ENCODE measurements at regions not wholly inside any gene's neighbourhood (a gene's known extent, or its start where the extent isn't known, plus 50 kb on each side); places are given as distances from the start of the nearest gene placed in this dataset.

GRCh38 chr5:29037716-29038115 is 1999.3 kb upstream of the CDH9 start:
- Mint-ChIP-seq H3K27me3 (no peaks in the 10 kb centered on the region), H3K27ac (no peak overlapping the region), H3K4me1 (no peaks in the 10 kb centered on the region), H3K9me3 (peaks cover 0 to 16% (median 8%) of the 10 kb centered on the region in 8 donors), H3K36me3 (peaks cover 0 to 4% of the 10 kb centered on the region in 2 donors), H3K4me3 (no peak overlapping the region)
- Histone ChIP-seq H3K4me3 (ENCODE audit: low read length in 2 of 2) (no peak overlapping the region), H3K36me3 (ENCODE audit: insufficient read depth, low read length) (no peaks in the 10 kb centered on the region), H3K4me1 (ENCODE audit: insufficient read depth, low read length) (no peaks in the 10 kb centered on the region), H3K9me3 (ENCODE audit: control insufficient read depth in 1 of 2, low read length in 2 of 2) (no peaks in the 10 kb centered on the region), H3K27me3 (ENCODE audit: insufficient read depth, low read length) (no peaks in the 10 kb centered on the region), H3K27ac (ENCODE audit: low read depth, low read length) (no peak overlapping the region)
- intact Hi-C loops (cut with micrococcal nuclease) = no loop called here
- CTCF ChIA-PET (ENCODE audit: partially characterized antibody) = no interaction called here
- POLR2A ChIA-PET (ENCODE audit: partially characterized antibody) = no interaction called here
- DNase-seq = no peak

DNA sequence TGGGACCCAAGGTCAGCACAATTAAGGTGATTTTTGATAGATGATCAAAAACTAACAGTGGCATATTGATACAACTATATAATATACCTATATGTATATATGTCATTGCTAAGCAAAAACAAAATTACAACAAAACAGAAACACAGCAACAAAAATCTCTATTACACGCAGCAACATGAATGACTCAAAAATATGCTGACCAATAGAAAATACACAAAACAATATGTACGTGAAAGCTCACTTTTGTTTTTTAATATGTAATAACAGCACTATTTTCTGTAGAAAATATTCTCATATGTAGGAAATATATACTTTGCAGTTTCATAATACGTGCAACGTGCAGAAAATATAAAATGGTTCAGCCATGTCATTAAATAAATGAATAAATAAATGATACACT is 1985.7 kb upstream of the CDH9 start:
- H3K36me3 ChIP-seq (ENCODE audit: insufficient read depth, low read length) = no peaks in the 10 kb centered on the region
- H3K27me3 Mint-ChIP-seq = no peaks in the 10 kb centered on the region
- ChIA-PET CTCF (ENCODE audit: partially characterized antibody) (no interaction called here), POLR2A (ENCODE audit: partially characterized antibody) (no interaction called here)
- no peak overlapping the region for H3K4me3 Mint-ChIP-seq
- H3K27me3 ChIP-seq (ENCODE audit: insufficient read depth, low read length) = no peaks in the 10 kb centered on the region
- no peak overlapping the region for H3K27ac Mint-ChIP-seq
- H3K36me3 Mint-ChIP-seq = no peaks in the 10 kb centered on the region
- intact Hi-C loops (cut with micrococcal nuclease) = no loop called here
- H3K9me3 ChIP-seq (ENCODE audit: control insufficient read depth in 1 of 2, low read length in 2 of 2) = no peaks in the 10 kb centered on the region
- H3K9me3 Mint-ChIP-seq = peaks cover 0 to 17% (median 7%) of the 10 kb centered on the region in 8 donors
- DNase-seq = no peak
- H3K4me1 Mint-ChIP-seq = no peaks in the 10 kb centered on the region
- no peak overlapping the region for H3K4me3 ChIP-seq (ENCODE audit: low read length in 2 of 2)
- H3K27ac ChIP-seq (ENCODE audit: low read depth, low read length) = no peak overlapping the region
- no peaks in the 10 kb centered on the region for H3K4me1 ChIP-seq (ENCODE audit: insufficient read depth, low read length)

DNA sequence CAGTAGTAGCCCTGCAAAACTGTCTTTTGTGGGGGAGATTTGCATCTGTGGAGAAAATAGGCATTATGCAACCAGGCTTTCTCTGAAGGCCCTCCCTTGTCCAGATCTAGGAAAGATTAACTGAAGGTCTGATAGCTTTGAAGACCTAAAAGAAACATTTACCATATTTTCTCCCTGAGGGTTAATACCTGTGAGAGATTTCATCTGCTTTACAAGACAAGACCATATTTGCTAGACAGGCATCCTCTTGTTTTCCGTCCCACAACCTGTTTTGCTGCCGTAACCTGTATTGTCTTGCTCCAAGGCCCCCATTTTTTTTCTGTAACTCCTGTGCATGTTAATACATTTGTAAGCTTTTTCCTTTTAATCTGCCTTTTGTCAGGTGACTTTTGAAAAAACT is 1985.2 kb upstream of the CDH9 start:
- CTCF ChIA-PET (ENCODE audit: partially characterized antibody) = no interaction called here
- POLR2A ChIA-PET (ENCODE audit: partially characterized antibody) = no interaction called here
- Histone ChIP-seq H3K4me1 (ENCODE audit: insufficient read depth, low read length) (no peaks in the 10 kb centered on the region), H3K9me3 (ENCODE audit: control insufficient read depth in 1 of 2, low read length in 2 of 2) (no peaks in the 10 kb centered on the region), H3K27me3 (ENCODE audit: insufficient read depth, low read length) (no peaks in the 10 kb centered on the region), H3K27ac (ENCODE audit: low read depth, low read length) (no peak overlapping the region), H3K36me3 (ENCODE audit: insufficient read depth, low read length) (no peaks in the 10 kb centered on the region), H3K4me3 (ENCODE audit: low read length in 2 of 2) (no peak overlapping the region)
- DNase-seq = no peak
- intact Hi-C loops (cut with micrococcal nuclease) = no loop called here
- Mint-ChIP-seq H3K27ac (no peak overlapping the region), H3K4me3 (no peak overlapping the region), H3K27me3 (no peaks in the 10 kb centered on the region), H3K36me3 (no peaks in the 10 kb centered on the region), H3K9me3 (peaks cover 0 to 17% (median 7%) of the 10 kb centered on the region in 8 donors), H3K4me1 (no peaks in the 10 kb centered on the region)

GRCh38 chr5:29017501-29017900 is 1979.1 kb upstream of the CDH9 start:
- ChIA-PET POLR2A (ENCODE audit: partially characterized antibody) (no interaction called here), CTCF (ENCODE audit: partially characterized antibody) (no interaction called here)
- H3K36me3 ChIP-seq (ENCODE audit: insufficient read depth, low read length) = no peaks in the 10 kb centered on the region
- intact Hi-C loops (cut with micrococcal nuclease) = no loop called here
- no peak for DNase-seq
- no peaks in the 10 kb centered on the region for H3K4me1 ChIP-seq (ENCODE audit: insufficient read depth, low read length)
- H3K27me3 ChIP-seq (ENCODE audit: insufficient read depth, low read length) = no peaks in the 10 kb centered on the region
- H3K36me3 Mint-ChIP-seq = no peaks in the 10 kb centered on the region
- H3K27ac Mint-ChIP-seq = no peak overlapping the region
- peaks cover 0 to 16% (median 2%) of the 10 kb centered on the region in 8 donors for H3K9me3 Mint-ChIP-seq
- H3K27ac ChIP-seq (ENCODE audit: low read depth, low read length) = no peak overlapping the region
- H3K27me3 Mint-ChIP-seq = no peaks in the 10 kb centered on the region
- no peak overlapping the region for H3K4me3 ChIP-seq (ENCODE audit: low read length in 2 of 2)
- no peaks in the 10 kb centered on the region for H3K4me1 Mint-ChIP-seq
- H3K4me3 Mint-ChIP-seq = no peak overlapping the region
- H3K9me3 ChIP-seq (ENCODE audit: control insufficient read depth in 1 of 2, low read length in 2 of 2) = no peaks in the 10 kb centered on the region

DNA sequence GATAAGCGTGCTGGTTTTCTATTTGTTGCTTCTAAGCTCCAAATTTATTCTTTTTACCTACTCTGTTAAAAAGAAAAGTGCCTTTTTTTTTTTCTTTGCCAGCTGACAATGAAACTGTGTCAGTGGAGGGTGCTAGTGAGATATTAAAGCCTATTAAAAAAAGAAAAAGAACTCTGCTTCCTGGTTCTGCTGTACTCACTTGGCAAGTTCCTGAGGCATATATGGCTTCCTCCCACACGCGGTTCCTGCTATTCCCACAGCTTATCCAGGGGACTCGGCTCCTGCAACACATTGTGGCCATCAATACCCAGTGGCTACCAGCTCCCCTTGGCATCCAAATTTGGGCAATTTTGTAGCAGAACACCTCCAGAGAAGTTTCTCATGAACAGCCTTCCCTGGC is 1977.7 kb upstream of the CDH9 start:
- Mint-ChIP-seq H3K27me3 (no peaks in the 10 kb centered on the region), H3K4me3 (no peak overlapping the region), H3K4me1 (no peaks in the 10 kb centered on the region), H3K27ac (no peak overlapping the region), H3K9me3 (peaks cover 0 to 16% (median 2%) of the 10 kb centered on the region in 8 donors), H3K36me3 (no peaks in the 10 kb centered on the region)
- no peak for DNase-seq
- ChIA-PET POLR2A (ENCODE audit: partially characterized antibody) (no interaction called here), CTCF (ENCODE audit: partially characterized antibody) (no interaction called here)
- Histone ChIP-seq H3K4me3 (ENCODE audit: low read length in 2 of 2) (no peak overlapping the region), H3K27ac (ENCODE audit: low read depth, low read length) (no peak overlapping the region), H3K27me3 (ENCODE audit: insufficient read depth, low read length) (no peaks in the 10 kb centered on the region), H3K36me3 (ENCODE audit: insufficient read depth, low read length) (no peaks in the 10 kb centered on the region), H3K9me3 (ENCODE audit: control insufficient read depth in 1 of 2, low read length in 2 of 2) (no peaks in the 10 kb centered on the region), H3K4me1 (ENCODE audit: insufficient read depth, low read length) (no peaks in the 10 kb centered on the region)
- intact Hi-C loops (cut with micrococcal nuclease) = no loop called here

DNA sequence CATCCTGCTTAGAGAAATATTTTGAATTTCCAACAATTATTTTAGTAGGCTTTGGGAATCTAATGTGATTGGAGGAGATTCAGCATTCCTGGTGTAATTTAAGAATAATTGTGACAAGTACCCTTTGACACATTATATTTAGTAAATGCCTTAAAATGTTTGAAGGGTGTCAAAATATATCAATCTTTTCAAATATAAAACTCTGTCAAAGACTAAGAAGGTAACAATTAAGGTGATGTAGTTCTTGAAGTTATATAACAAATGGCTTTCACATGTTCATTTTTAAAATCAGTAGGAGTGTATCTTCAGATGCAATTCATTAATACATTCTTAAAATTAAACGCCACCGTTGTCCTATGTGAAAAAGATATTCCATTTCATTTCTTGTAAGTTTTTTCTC is 1977.1 kb upstream of the CDH9 start:
- no peak overlapping the region for H3K27ac Mint-ChIP-seq
- ChIA-PET POLR2A (ENCODE audit: partially characterized antibody) (no interaction called here), CTCF (ENCODE audit: partially characterized antibody) (no interaction called here)
- intact Hi-C loops (cut with micrococcal nuclease) = no loop called here
- H3K4me3 Mint-ChIP-seq = no peak overlapping the region
- Histone ChIP-seq H3K27me3 (ENCODE audit: insufficient read depth, low read length) (no peaks in the 10 kb centered on the region), H3K9me3 (ENCODE audit: control insufficient read depth in 1 of 2, low read length in 2 of 2) (no peaks in the 10 kb centered on the region), H3K4me1 (ENCODE audit: insufficient read depth, low read length) (no peaks in the 10 kb centered on the region), H3K4me3 (ENCODE audit: low read length in 2 of 2) (no peak overlapping the region), H3K36me3 (ENCODE audit: insufficient read depth, low read length) (no peaks in the 10 kb centered on the region), H3K27ac (ENCODE audit: low read depth, low read length) (no peak overlapping the region)
- H3K4me1 Mint-ChIP-seq = no peaks in the 10 kb centered on the region
- no peak for DNase-seq
- H3K27me3 Mint-ChIP-seq = no peaks in the 10 kb centered on the region
- H3K36me3 Mint-ChIP-seq = no peaks in the 10 kb centered on the region
- H3K9me3 Mint-ChIP-seq = peaks cover 0 to 12% (median 1%) of the 10 kb centered on the region in 8 donors

DNA sequence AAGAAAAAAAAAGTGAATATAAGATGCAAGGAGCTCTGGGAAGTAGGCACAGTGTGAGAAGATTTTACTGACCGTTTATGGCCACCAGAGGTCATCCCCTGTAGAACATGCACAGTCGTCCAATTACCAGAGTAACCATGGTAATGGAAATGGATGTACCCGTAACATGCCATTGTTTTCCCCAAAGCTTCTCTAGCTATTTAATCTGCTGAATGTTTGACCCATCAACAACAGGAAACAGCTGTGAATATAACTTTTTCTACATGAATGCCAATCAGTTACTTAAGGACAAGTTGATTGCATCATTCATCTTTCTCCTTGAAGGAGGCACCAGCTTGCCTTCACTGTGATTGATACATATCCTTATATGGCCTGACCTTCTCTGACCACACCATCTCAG is 1967.0 kb upstream of the CDH9 start:
- Histone ChIP-seq H3K9me3 (ENCODE audit: control insufficient read depth in 1 of 2, low read length in 2 of 2) (no peaks in the 10 kb centered on the region), H3K4me3 (ENCODE audit: low read length in 2 of 2) (no peak overlapping the region), H3K4me1 (ENCODE audit: insufficient read depth, low read length) (no peaks in the 10 kb centered on the region), H3K36me3 (ENCODE audit: insufficient read depth, low read length) (no peaks in the 10 kb centered on the region), H3K27ac (ENCODE audit: low read depth, low read length) (no peak overlapping the region), H3K27me3 (ENCODE audit: insufficient read depth, low read length) (no peaks in the 10 kb centered on the region)
- H3K4me1 Mint-ChIP-seq = no peaks in the 10 kb centered on the region
- H3K27me3 Mint-ChIP-seq = no peaks in the 10 kb centered on the region
- no peak overlapping the region for H3K4me3 Mint-ChIP-seq
- H3K9me3 Mint-ChIP-seq = peaks cover 5 to 11% (median 8%) of the 10 kb centered on the region in 8 donors
- POLR2A ChIA-PET (ENCODE audit: partially characterized antibody) = no interaction called here
- H3K27ac Mint-ChIP-seq = no peak overlapping the region
- no peak for DNase-seq
- CTCF ChIA-PET (ENCODE audit: partially characterized antibody) = no interaction called here
- intact Hi-C loops (cut with micrococcal nuclease) = no loop called here
- no peaks in the 10 kb centered on the region for H3K36me3 Mint-ChIP-seq

- H3K9me3 ChIP-seq (ENCODE audit: control insufficient read depth in 1 of 2, low read length in 2 of 2) = no peaks in the 10 kb centered on the region
- no peak overlapping the region for H3K4me3 ChIP-seq (ENCODE audit: low read length in 2 of 2)
- H3K27ac ChIP-seq (ENCODE audit: low read depth, low read length) = no peak overlapping the region
- ChIA-PET CTCF (ENCODE audit: partially characterized antibody) (no interaction called here), POLR2A (ENCODE audit: partially characterized antibody) (no interaction called here)
- H3K36me3 ChIP-seq (ENCODE audit: insufficient read depth, low read length) = no peaks in the 10 kb centered on the region
- no peaks in the 10 kb centered on the region for H3K27me3 Mint-ChIP-seq
- no peaks in the 10 kb centered on the region for H3K27me3 ChIP-seq (ENCODE audit: insufficient read depth, low read length)
- no peak overlapping the region for H3K27ac Mint-ChIP-seq
- no peak for DNase-seq
- no peaks in the 10 kb centered on the region for H3K4me1 Mint-ChIP-seq
- H3K4me1 ChIP-seq (ENCODE audit: insufficient read depth, low read length) = no peaks in the 10 kb centered on the region
- no peak overlapping the region for H3K4me3 Mint-ChIP-seq
- peaks cover 4 to 16% (median 9%) of the 10 kb centered on the region in 8 donors for H3K9me3 Mint-ChIP-seq
- intact Hi-C loops (cut with micrococcal nuclease) = no loop called here
- no peaks in the 10 kb centered on the region for H3K36me3 Mint-ChIP-seq
These were observed 1964.1 kb upstream of the CDH9 start for GRCh38 chr5:29002481-29002880.

All from CD4-positive, alpha-beta memory T cell (primary cell).